HG03108 (cell line): ENCODE measurements at regions not wholly inside any gene's neighbourhood (a gene's known extent, or its start where the extent isn't known, plus 50 kb on each side); places are given as distances from the start of the nearest gene placed in this dataset.

Experiments used
- ATAC-seq: cut with Tn5 transposase; IDR thresholded peaks from one replicate; pipeline ENCODE4 v1.9.1; 2021; ENCODE audit warnings: moderate library complexity; ENCODE audit not compliant: unreplicated experiment

- ATAC-seq, result no peak
Observed at GRCh38 chr2:195319548-195320412, 337.2 kb upstream of the SLC39A10 start.

- ATAC-seq, result no peak
Observed at GRCh38 chr2:195319112-195319460, 337.9 kb upstream of the SLC39A10 start.

GRCh38 chr2:195318440-195319111, 338.4 kb upstream of the SLC39A10 start:
- no peak for ATAC-seq

- no peak for ATAC-seq
Observed at GRCh38 chr2:195317550-195317949, 339.5 kb upstream of the SLC39A10 start.

- ATAC-seq, result no peak
Observed at GRCh38 chr2:195316486-195316885, 340.5 kb upstream of the SLC39A10 start.

GRCh38 chr2:195313962-195314361, 343.1 kb upstream of the SLC39A10 start:
- ATAC-seq, result peak; percentile 58

- ATAC-seq, result no peak
Observed at GRCh38 chr2:195312662-195313061, 344.4 kb upstream of the SLC39A10 start.

GRCh38 chr2:195308163-195308562, 348.9 kb upstream of the SLC39A10 start:
- no peak for ATAC-seq

GRCh38 chr2:195307751-195308150, 349.3 kb upstream of the SLC39A10 start:
- no peak for ATAC-seq

GRCh38 chr2:195304310-195304709, 352.7 kb upstream of the SLC39A10 start:
- no peak for ATAC-seq

- no peak for ATAC-seq
Observed at GRCh38 chr2:195300631-195301030, 356.4 kb upstream of the SLC39A10 start.

GRCh38 chr2:195299600-195299999, 357.4 kb upstream of the SLC39A10 start:
- no peak for ATAC-seq

- no peak for ATAC-seq
Observed at GRCh38 chr2:195296490-195296889, 360.5 kb upstream of the SLC39A10 start.

- no peak for ATAC-seq
Observed at GRCh38 chr2:195289081-195289480, 367.9 kb upstream of the SLC39A10 start.

GRCh38 chr2:195279840-195280427, 377.1 kb upstream of the SLC39A10 start:
- no peak for ATAC-seq

- ATAC-seq, result no peak
Observed at GRCh38 chr2:195270466-195271039, 386.5 kb upstream of the SLC39A10 start.

GRCh38 chr2:195269220-195269619, 387.8 kb upstream of the SLC39A10 start:
- no peak for ATAC-seq

- ATAC-seq, result no peak
Observed at GRCh38 chr2:195257979-195258378, 399.0 kb upstream of the SLC39A10 start.

- ATAC-seq, result no peak
Observed at GRCh38 chr2:195252018-195252417, 405.0 kb upstream of the SLC39A10 start.

- no peak for ATAC-seq
Observed at GRCh38 chr2:195251214-195251613, 405.8 kb upstream of the SLC39A10 start.

- no peak for ATAC-seq
Observed at GRCh38 chr2:195238826-195239225, 418.2 kb upstream of the SLC39A10 start.

GRCh38 chr2:195238379-195238778, 418.6 kb upstream of the SLC39A10 start:
- ATAC-seq, result no peak
